Activated T-cell treated with anti-CD3 and anti-CD28 coated beads, Interleukin-2, amount 50 U/mL, for 24 hours (primary cell): ENCODE measurements at regions not wholly inside any gene's neighbourhood (a gene's known extent, or its start where the extent isn't known, plus 50 kb on each side); places are given as distances from the start of the nearest gene placed in this dataset.

Source experiments
- DNase-seq: peaks from one replicate; pipeline ENCODE4 v3.0.0-alpha.2; 2020
- H3K27ac Mint-ChIP-seq: 2 replicates; pipeline ENCODE4 v1.8.0; 2020; ENCODE audit warnings: mild to moderate bottlenecking, mixed read lengths
- H3K27me3 Mint-ChIP-seq: 2 replicates; pipeline ENCODE4 v1.8.0; 2020; ENCODE audit warnings: mixed read lengths
- H3K36me3 Mint-ChIP-seq: 2 replicates; pipeline ENCODE4 v1.8.0; 2020; ENCODE audit warnings: low read depth, mixed read lengths
- H3K4me1 Mint-ChIP-seq: 2 replicates; pipeline ENCODE4 v1.8.0; 2020; ENCODE audit warnings: low read depth, mixed read lengths
- H3K4me3 Mint-ChIP-seq: 2 replicates; pipeline ENCODE4 v1.8.0; 2020; ENCODE audit warnings: mild to moderate bottlenecking, moderate library complexity, mixed read lengths
- H3K9me3 Mint-ChIP-seq: 2 replicates; pipeline ENCODE4 v1.8.0; 2020; ENCODE audit warnings: mixed read lengths

DNA sequence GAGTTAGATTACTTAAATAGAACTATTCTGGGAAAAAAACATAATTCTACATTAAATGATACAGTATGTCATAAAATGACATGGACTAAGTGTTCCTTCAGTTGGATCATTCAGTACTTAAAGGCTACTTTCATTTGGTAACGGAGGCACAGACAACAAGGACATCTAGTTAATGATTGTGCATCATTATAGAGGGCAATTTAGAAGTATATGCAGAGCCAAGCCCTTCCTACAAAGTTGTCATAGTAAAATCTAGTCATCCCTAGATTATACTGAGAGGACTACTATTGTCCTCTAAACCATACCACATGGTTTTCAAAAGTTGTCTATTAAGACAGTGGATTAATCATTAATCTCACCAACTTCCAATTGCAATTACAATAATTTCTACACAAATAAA, 53.9 kb upstream of the STXBP5 start:
- H3K36me3 Mint-ChIP-seq = no peaks in the 10 kb centered on the region
- DNase-seq = no peak
- no peak overlapping the region for H3K4me3 Mint-ChIP-seq
- H3K4me1 Mint-ChIP-seq = no peaks in the 10 kb centered on the region
- H3K27ac Mint-ChIP-seq = no peak overlapping the region
- peaks cover 5% of the 10 kb centered on the region for H3K27me3 Mint-ChIP-seq
- H3K9me3 Mint-ChIP-seq = no peaks in the 10 kb centered on the region
